PC-3 (cell line): ENCODE measurements at regions not wholly inside any gene's neighbourhood (a gene's known extent, or its start where the extent isn't known, plus 50 kb on each side); places are given as distances from the start of the nearest gene placed in this dataset.

ENCODE experiments used
- ATAC-seq: fragments of 200-7000 bp; cut with Tn5 transposase; 2 replicates; pipeline ENCODE4 v1.9.1; 2020; ENCODE audit warnings: mild to moderate bottlenecking, moderate library complexity
- BruUV-seq: library from RNA; stranded (reverse); fragments of 400-500 nt; replicated peaks from 2 replicates; lab custom pipeline; 2021; lab: Mats Ljungman, UMichigan
- CTCF ChIA-PET: fragments of 300-600 bp; sonication (Branson Sonifier 250); formaldehyde crosslinking; loops from one replicate; lab custom pipeline; 2022; ENCODE audit warnings: antibody characterized with exemption; lab: Charles Lee
- POLR2A ChIA-PET: fragments of 300-600 bp; sonication (Branson Sonifier 250); formaldehyde crosslinking; loops from one replicate; lab custom pipeline; 2022; ENCODE audit warnings: antibody characterized with exemption; ENCODE audit not compliant: unreplicated experiment; lab: Charles Lee
- DNase-seq: peaks from one replicate; pipeline ENCODE4 v3.0.0-alpha.2; 2015
- H2AFZ ChIP-seq: fragments of 300-600 bp; sonication (generic); 2 replicates; pipeline ENCODE4 v1.6.0; 2016; ENCODE audit warnings: antibody characterized with exemption, low read length
- H3F3A ChIP-seq: fragments of 300-600 bp; sonication (generic); one replicate; pipeline ENCODE4 v1.6.0; 2017; ENCODE audit warnings: antibody characterized with exemption, low read length, control low read depth, mild to moderate bottlenecking; ENCODE audit not compliant: unreplicated experiment
- H3K27ac ChIP-seq: fragments of 300-600 bp; sonication (generic); 2 replicates; pipeline ENCODE4 v1.5.1; 2016; ENCODE audit warnings: mild to moderate bottlenecking, low read length
- H3K27me3 ChIP-seq: fragments of 300-600 bp; sonication (generic); 2 replicates; pipeline ENCODE4 v1.6.1; 2016; ENCODE audit warnings: low read length, mixed read lengths
- H3K36me3 ChIP-seq: fragments of 300-600 bp; sonication (generic); 2 replicates; pipeline ENCODE4 v1.6.1; 2016; ENCODE audit warnings: low read depth, mixed run types, low read length, mixed read lengths
- H3K4me1 ChIP-seq: fragments of 300-600 bp; sonication (generic); 2 replicates; pipeline ENCODE4 v1.5.1; 2016; ENCODE audit warnings: low read length; ENCODE audit not compliant: insufficient read depth
- H3K4me2 ChIP-seq: fragments of 300-600 bp; sonication (generic); 2 replicates; pipeline ENCODE4 v1.6.0; 2016; ENCODE audit warnings: low read length
- H3K4me3 ChIP-seq: fragments of 300-600 bp; sonication (generic); 2 replicates; pipeline ENCODE4 v1.5.1; 2016; ENCODE audit warnings: mild to moderate bottlenecking, low read length, mixed read lengths
- H3K79me2 ChIP-seq: fragments of 300-600 bp; sonication (generic); 2 replicates; pipeline ENCODE4 v1.6.1; 2017; ENCODE audit warnings: low read length, mixed read lengths
- H3K9ac ChIP-seq: fragments of 300-600 bp; sonication (generic); 2 replicates; pipeline ENCODE4 v1.6.0; 2016; ENCODE audit warnings: mild to moderate bottlenecking, low read length
- H3K9me2 ChIP-seq: fragments of 300-600 bp; sonication (generic); replicated peaks from 2 replicates; pipeline ENCODE4 v1.6.1; 2016; ENCODE audit warnings: mixed run types, low read length, mixed read lengths
- H3K9me3 ChIP-seq: fragments of 300-600 bp; sonication (generic); 2 replicates; pipeline ENCODE4 v1.6.1; 2016; ENCODE audit warnings: low read length, mixed read lengths
- H4K20me1 ChIP-seq: fragments of 300-600 bp; sonication (generic); 2 replicates; pipeline ENCODE4 v1.6.1; 2016; ENCODE audit warnings: low read length, mixed read lengths
- EZH2 ChIP-seq: fragments of 300-600 bp; sonication (generic); IDR thresholded peaks from one replicate; pipeline ENCODE4 v1.6.1; 2017; ENCODE audit warnings: antibody characterized with exemption, mild to moderate bottlenecking, low read length; ENCODE audit not compliant: unreplicated experiment
- EZH2phosphoT487 ChIP-seq: fragments of 300-600 bp; sonication (generic); IDR thresholded peaks from 2 replicates; pipeline ENCODE4 v1.6.1; 2018; ENCODE audit warnings: mild to moderate bottlenecking, antibody characterized with exemption, low read length, borderline replicate concordance
- intact Hi-C: fragments of 100-400 bp; cut with micrococcal nuclease; formaldehyde crosslinking; loops from 2 replicates; pipeline ENCODE4 v1.9.0; 2023
- TF ChIP-seq, protein P1 (sequence below): fragments of 300-600 bp; sonication (generic); conservative IDR thresholded peaks from 2 replicates; pipeline ENCODE4 v1.5.1; 2017; ENCODE audit warnings: antibody characterized with exemption, low read depth, mild to moderate bottlenecking, low read length

DNA sequence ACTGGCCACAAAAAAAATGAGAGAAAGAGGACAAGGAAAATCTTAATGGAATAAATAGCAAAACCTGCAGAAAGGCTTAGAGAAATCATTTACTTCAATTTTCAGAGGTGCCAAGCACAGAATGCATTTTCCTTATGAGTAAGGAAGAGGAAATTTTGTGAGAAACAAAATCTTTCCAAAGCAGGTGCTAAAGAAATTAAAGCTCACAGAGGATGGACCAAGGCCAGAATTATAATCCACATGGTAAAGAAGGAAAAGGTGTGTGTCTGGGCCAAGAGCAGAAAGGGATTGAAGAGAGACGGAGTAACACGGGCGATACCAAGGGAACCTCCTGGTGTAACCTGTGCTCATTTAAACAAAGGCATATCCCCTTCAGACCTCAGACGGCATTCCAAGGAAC lies 340.0 kb upstream of the NFIA start:
- Histone ChIP-seq H3K9me3 (no peaks in the 10 kb centered on the region), H4K20me1 (no peaks in the 10 kb centered on the region), H3K36me3 (no peaks in the 10 kb centered on the region), H3K4me3 (no peak overlapping the region), H3K79me2 (no peaks in the 10 kb centered on the region), H2AFZ (no peak overlapping the region), H3K27me3 (0 out of 2 replicates have a peak, but pooled peaks cover 5% of the 10 kb centered on the region), H3K9me2 (no peaks in the 10 kb centered on the region), H3K4me2 (no peak overlapping the region), H3K9ac (no peak overlapping the region), H3F3A (no peaks in the 10 kb centered on the region), H3K27ac (no peak overlapping the region), H3K4me1 (no peaks in the 10 kb centered on the region)
- intact Hi-C loops = no loop called here
- TF ChIP-seq, protein P1, sequence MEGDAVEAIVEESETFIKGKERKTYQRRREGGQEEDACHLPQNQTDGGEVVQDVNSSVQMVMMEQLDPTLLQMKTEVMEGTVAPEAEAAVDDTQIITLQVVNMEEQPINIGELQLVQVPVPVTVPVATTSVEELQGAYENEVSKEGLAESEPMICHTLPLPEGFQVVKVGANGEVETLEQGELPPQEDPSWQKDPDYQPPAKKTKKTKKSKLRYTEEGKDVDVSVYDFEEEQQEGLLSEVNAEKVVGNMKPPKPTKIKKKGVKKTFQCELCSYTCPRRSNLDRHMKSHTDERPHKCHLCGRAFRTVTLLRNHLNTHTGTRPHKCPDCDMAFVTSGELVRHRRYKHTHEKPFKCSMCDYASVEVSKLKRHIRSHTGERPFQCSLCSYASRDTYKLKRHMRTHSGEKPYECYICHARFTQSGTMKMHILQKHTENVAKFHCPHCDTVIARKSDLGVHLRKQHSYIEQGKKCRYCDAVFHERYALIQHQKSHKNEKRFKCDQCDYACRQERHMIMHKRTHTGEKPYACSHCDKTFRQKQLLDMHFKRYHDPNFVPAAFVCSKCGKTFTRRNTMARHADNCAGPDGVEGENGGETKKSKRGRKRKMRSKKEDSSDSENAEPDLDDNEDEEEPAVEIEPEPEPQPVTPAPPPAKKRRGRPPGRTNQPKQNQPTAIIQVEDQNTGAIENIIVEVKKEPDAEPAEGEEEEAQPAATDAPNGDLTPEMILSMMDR = no peak
- TF ChIP-seq EZH2 (no peak), EZH2phosphoT487 (no peak)
- no TSS peak for BruUV-seq
- DNase-seq = no peak
- CTCF ChIA-PET = no interaction called here
- POLR2A ChIA-PET = no interaction called here
- no peak for ATAC-seq

GRCh38 chr1:60740154-60740553 lies 342.2 kb upstream of the NFIA start:
- Histone ChIP-seq H3K27ac (no peak overlapping the region), H3K9me2 (no peaks in the 10 kb centered on the region), H3K9ac (no peak overlapping the region), H4K20me1 (no peaks in the 10 kb centered on the region), H3K4me2 (no peak overlapping the region), H3K9me3 (no peaks in the 10 kb centered on the region), H3K4me1 (no peaks in the 10 kb centered on the region), H3K36me3 (no peaks in the 10 kb centered on the region), H3F3A (no peaks in the 10 kb centered on the region), H2AFZ (no peak overlapping the region), H3K79me2 (no peaks in the 10 kb centered on the region), H3K27me3 (no peaks in the 10 kb centered on the region), H3K4me3 (no peak overlapping the region)
- no TSS peak for BruUV-seq
- no peak for ATAC-seq
- ChIA-PET POLR2A (no interaction called here), CTCF (no interaction called here)
- no peak for DNase-seq
- intact Hi-C loops = no loop called here
- TF ChIP-seq, protein P1 = no peak
- TF ChIP-seq EZH2 (no peak), EZH2phosphoT487 (no peak)

- no peak overlapping the region for H3K9ac ChIP-seq
- no peaks in the 10 kb centered on the region for H3F3A ChIP-seq
- DNase-seq (no peak), ATAC-seq (no peak)
- H3K9me3 ChIP-seq = no peaks in the 10 kb centered on the region
- H2AFZ ChIP-seq = no peak overlapping the region
- no peaks in the 10 kb centered on the region for H3K9me2 ChIP-seq
- no peaks in the 10 kb centered on the region for H4K20me1 ChIP-seq
- H3K27ac ChIP-seq = no peak overlapping the region
- ChIA-PET CTCF (no interaction called here), POLR2A (no interaction called here)
- intact Hi-C loops = no loop called here
- TF ChIP-seq EZH2 = no peak
- TF ChIP-seq, protein P1 = no peak
- no peak for TF ChIP-seq EZH2phosphoT487
- no TSS peak for BruUV-seq
- H3K36me3 ChIP-seq = no peaks in the 10 kb centered on the region
- H3K4me2 ChIP-seq = no peak overlapping the region
- no peaks in the 10 kb centered on the region for H3K4me1 ChIP-seq
- no peak overlapping the region for H3K4me3 ChIP-seq
- no peaks in the 10 kb centered on the region for H3K79me2 ChIP-seq
- no peaks in the 10 kb centered on the region for H3K27me3 ChIP-seq
Measured at GRCh38 chr1:60739729-60740128, 342.6 kb upstream of the NFIA start.
